Amniotic epithelial cell (primary cell): ENCODE measurements at regions not wholly inside any gene's neighbourhood (a gene's known extent, or its start where the extent isn't known, plus 50 kb on each side); places are given as distances from the start of the nearest gene placed in this dataset.
"Not testable (repeated sequence)": the region's sequence is repeated elsewhere in the genome, so short reads cannot be mapped to it uniquely, and the experiment has no call there.

Experiments
- DNase-seq: peaks from one replicate; pipeline ENCODE4 v3.0.0-alpha.2; 2010; ENCODE audit warnings: low read depth

- DNase-seq = no peak
These were observed 138.3 kb upstream of the ZNF521 start for GRCh38 chr18:25490316-25490715.

- DNase-seq = no peak
These were observed 121.0 kb upstream of the ZNF521 start for GRCh38 chr18:25473008-25473407.

- DNase-seq = not testable (repeated sequence)
These were observed 119.0 kb upstream of the ZNF521 start for GRCh38 chr18:25470756-25471524.

- DNase-seq = peak; percentile 26
These were observed 118.1 kb upstream of the ZNF521 start for GRCh38 chr18:25470062-25470461.

- DNase-seq = no peak
These were observed 117.5 kb upstream of the ZNF521 start for GRCh38 chr18:25469489-25469888.

- DNase-seq = peak; percentile 22
These were observed 115.4 kb upstream of the ZNF521 start for GRCh38 chr18:25467226-25467987.

- DNase-seq = no peak
These were observed 113.3 kb upstream of the ZNF521 start for GRCh38 chr18:25465152-25465732.

- DNase-seq = peak; percentile 85
These were observed 112.3 kb upstream of the ZNF521 start for GRCh38 chr18:25464227-25464626.

- DNase-seq = no peak
These were observed 111.8 kb upstream of the ZNF521 start for GRCh38 chr18:25463726-25464125.

GRCh38 chr18:25459814-25460213, 107.8 kb upstream of the ZNF521 start:
- DNase-seq = no peak

- DNase-seq = peak; percentile 62
These were observed 105.6 kb upstream of the ZNF521 start for GRCh38 chr18:25457601-25458000.

GRCh38 chr18:25457126-25457525, 105.2 kb upstream of the ZNF521 start:
- DNase-seq = no peak

GRCh38 chr18:25456334-25457010, 104.5 kb upstream of the ZNF521 start:
- DNase-seq = no peak

GRCh38 chr18:25455646-25456045, 103.7 kb upstream of the ZNF521 start:
- no peak for DNase-seq

- no peak for DNase-seq
These were observed 103.2 kb upstream of the ZNF521 start for GRCh38 chr18:25455159-25455558.

- DNase-seq = no peak
These were observed 102.8 kb upstream of the ZNF521 start for GRCh38 chr18:25454730-25455129.

- no peak for DNase-seq
These were observed 102.3 kb upstream of the ZNF521 start for GRCh38 chr18:25454270-25454659.

- DNase-seq = peak; percentile 96
These were observed 101.7 kb upstream of the ZNF521 start for GRCh38 chr18:25453556-25454269.

GRCh38 chr18:25451077-25451658, 99.2 kb upstream of the ZNF521 start:
- no peak for DNase-seq

- peak; percentile 19 for DNase-seq
These were observed 97.1 kb upstream of the ZNF521 start for GRCh38 chr18:25449046-25449445.

GRCh38 chr18:25446972-25447371, 95.0 kb upstream of the ZNF521 start:
- DNase-seq = no peak
